GM10266 (cell line): ENCODE measurements at regions not wholly inside any gene's neighbourhood (a gene's known extent, or its start where the extent isn't known, plus 50 kb on each side); places are given as distances from the start of the nearest gene placed in this dataset.

Experiments used
- DNase-seq: peaks from one replicate; pipeline ENCODE4 v3.0.0; 2012; ENCODE audit errors: extremely low spot score
- CTCF ChIP-seq: IDR thresholded peaks from 2 replicates; pipeline ENCODE4 v1.5.1; 2012; ENCODE audit warnings: mild to moderate bottlenecking, low read depth; ENCODE audit not compliant: control insufficient read depth, insufficient read depth; ENCODE audit errors: missing control alignments

GRCh38 chr6:166877906-166878305 lies 78.4 kb downstream of the RNASET2 start:
- no peak for DNase-seq
- no peak for TF ChIP-seq CTCF

DNA sequence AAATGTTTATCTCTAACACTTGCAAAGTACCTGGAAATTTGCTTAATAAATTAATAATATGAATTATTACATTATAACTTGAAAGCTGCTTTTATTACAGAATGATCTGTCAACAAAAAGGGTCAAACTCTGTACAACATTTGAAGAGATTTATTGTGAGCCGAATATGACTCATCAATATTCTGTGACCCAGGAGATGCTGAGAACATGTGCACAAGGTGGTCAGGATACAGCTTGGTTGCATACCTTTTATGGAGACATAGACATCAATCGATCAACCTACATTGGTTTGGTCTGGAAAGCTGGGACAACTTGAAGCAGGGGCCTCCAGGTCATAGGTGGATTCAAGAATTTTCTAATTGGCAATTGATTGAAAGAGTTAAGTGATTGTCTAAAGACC lies 79.0 kb downstream of the RNASET2 start:
- no peak for TF ChIP-seq CTCF
- no peak for DNase-seq

GRCh38 chr6:166872531-166873009 lies 83.8 kb downstream of the RNASET2 start:
- no peak for DNase-seq

DNA sequence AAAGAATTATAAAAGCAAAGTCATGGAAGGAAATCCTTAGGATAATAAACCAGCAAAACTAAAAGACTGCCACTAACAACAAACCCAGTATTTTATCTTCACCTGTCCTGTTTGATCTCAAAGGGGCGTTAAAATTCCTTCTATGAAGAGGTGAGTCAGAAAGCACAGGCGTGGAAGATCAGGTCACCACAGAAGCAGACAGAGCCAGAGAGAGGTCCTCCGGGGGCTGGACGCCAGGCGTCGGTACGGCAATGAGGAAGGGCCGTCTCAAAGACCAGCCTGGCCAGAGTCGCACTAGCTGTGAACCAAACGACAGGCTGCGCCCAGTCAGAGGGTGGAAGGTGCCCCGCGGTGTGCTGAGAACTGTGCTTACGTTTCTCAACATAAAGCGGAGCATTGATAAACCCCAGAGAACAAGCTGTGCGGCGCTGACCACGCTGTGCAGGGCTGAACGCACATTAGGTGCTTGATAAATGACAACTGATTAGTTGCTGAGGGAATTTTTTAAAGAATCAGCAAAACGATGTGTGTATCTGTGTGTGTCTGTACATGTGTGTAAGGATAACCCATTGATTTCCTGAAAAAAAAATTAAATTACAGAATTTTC lies 85.6 kb downstream of the RNASET2 start:
- DNase-seq: no peak
- TF ChIP-seq CTCF: no peak

More at GRCh38 chr6:166872531-166873009, 83.8 kb downstream of the RNASET2 start:
- no peak for TF ChIP-seq CTCF

- no peak for DNase-seq
Observed at GRCh38 chr6:166866839-166867637, 89.3 kb downstream of the RNASET2 start.

DNA sequence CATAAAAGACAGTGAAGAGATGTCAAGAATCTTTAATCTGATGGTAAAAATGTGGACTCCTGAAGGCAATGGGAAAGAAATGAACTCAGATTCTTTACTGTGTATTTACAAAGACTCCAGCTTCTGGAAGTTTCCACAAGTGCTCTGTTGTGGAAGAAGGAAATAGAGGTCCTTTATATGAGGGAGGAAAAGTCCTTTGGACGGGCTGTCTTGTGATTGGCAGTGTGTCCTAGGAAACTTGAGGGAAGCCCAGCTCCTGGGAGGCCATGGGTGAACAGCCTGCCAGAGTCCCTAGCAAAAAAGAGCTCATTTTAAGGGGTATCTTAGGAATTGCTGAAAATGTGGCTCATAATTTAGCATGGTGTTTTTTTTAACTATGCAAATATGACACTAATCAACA lies 92.0 kb downstream of the RNASET2 start:
- TF ChIP-seq CTCF: no peak

More at GRCh38 chr6:166866839-166867637, 89.3 kb downstream of the RNASET2 start:
- no peak for TF ChIP-seq CTCF

More for the DNA sequence above, 92.0 kb downstream of the RNASET2 start:
- no peak for DNase-seq
